Pancreas (tissue), 10 donors: ENCODE measurements at regions not wholly inside any gene's neighbourhood (a gene's known extent, or its start where the extent isn't known, plus 50 kb on each side); places are given as distances from the start of the nearest gene placed in this dataset.

Source experiments
- ATAC-seq, 4 donors: fragments of 200-7000 bp; cut with Tn5 transposase; one replicate each; pipeline versions ENCODE4 v1.8.0 to v1.9.1; 2020; ENCODE audit warnings: mild to moderate bottlenecking in 4 of 4, moderate library complexity in 4 of 4
- DNase-seq, 6 donors: peaks; one replicate each; pipeline ENCODE4 v3.0.0-alpha.2; 2020
- FAIRE-seq: peaks from 2 replicates; lab custom pipeline; 2012; peaks lifted over from hg19 to GRCh38; lab: Jason Lieb, UNC
- H3K27ac ChIP-seq, 4 donors: fragments of 200-600 bp; sonication (generic); 1 replicate in 3 of 4; 2 replicates in 1 of 4; pipeline versions ENCODE4 v1.5.0 to v1.8.0; 2020
- H3K27me3 ChIP-seq, 4 donors: fragments of 200-600 bp; one replicate each; pipeline ENCODE4 v1.8.0; 2021
- H3K36me3 ChIP-seq, 3 donors: fragments of 200-600 bp; sonication (generic) in 1 of 3; one replicate each; pipeline versions ENCODE4 v1.5.0 to v1.8.0; 2020 to 2021
- H3K4me1 ChIP-seq, 3 donors: fragments of 200-600 bp; one replicate each; pipeline ENCODE4 v1.8.0; 2021
- H3K4me3 ChIP-seq, 4 donors: fragments of 200-600 bp; sonication (generic) in 2 of 4; one replicate each; pipeline versions ENCODE4 v1.5.0 to v1.8.0; 2020 to 2021
- H3K9me3 ChIP-seq, 4 donors: fragments of 200-600 bp; one replicate each; pipeline ENCODE4 v1.8.0; 2021
- WGBS, 2 donors: extraction: QIAGEN DNeasy Blood & Tissue Kit; methylation state at CpG; one replicate each; pipeline ENCODE4 v1.1.7; 2013; 5-methylcytosine and 5-hydroxymethylcytosine counted together
- intact Hi-C, 3 donors: fragments of 100-400 bp; cut with DNase I; formaldehyde crosslinking; loops; one replicate each; pipeline versions ENCODE4 v1.11.1 to v1.14.2; 2022
- TF ChIP-seq, protein P1 (sequence below), 4 donors: fragments of 200-600 bp; sonication (generic) in 3 of 4; IDR thresholded peaks; one replicate each; pipeline versions ENCODE4 v1.5.0 to v1.8.0; 2021; ENCODE audit warnings: antibody characterized with exemption in 4 of 4
- donor health status: healthy with polysubstance abuse.
- donor health status: DM: no; HTN: no; CAD: no; lungs with moderate emphysema.
- donor health status: DM: no; HTN: no; CAD: no.
- donor health status: control.
- donor health status: control.
- donor health status: Bipolar disorder and iron deficiency.
- donor health status: DM: yes; HTN: yes; CAD: no.
- donor health status: DM: no; HTN: no; CAD: no.
- donor health status: DM: no; HTN: no; CAD: no.
- donor health status: DM: yes; HTN: yes; CAD: no.

DNA sequence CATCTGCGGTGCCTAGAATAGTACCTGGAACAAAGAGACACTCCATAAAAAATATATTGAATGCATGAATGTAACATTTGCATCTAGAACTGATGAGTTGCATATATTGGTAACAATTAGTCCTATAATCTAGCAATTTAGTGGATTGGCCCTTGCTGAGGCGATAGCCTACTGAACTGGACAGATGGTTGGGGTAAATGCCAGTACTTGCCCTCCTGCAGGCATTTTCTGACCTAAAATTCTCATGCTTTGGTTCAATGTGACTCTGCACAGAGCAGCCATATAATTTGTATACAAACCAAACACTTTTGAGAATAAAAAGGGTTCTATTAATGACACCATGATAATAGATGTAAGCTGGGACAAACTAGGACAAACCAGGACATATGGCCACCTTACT is 313.6 kb downstream of the OLFM3 start:
- H3K4me3 ChIP-seq = no peak overlapping the region
- H3K27me3 ChIP-seq = no peaks in the 10 kb centered on the region
- no peaks in the 10 kb centered on the region for H3K9me3 ChIP-seq
- no peaks in the 10 kb centered on the region for H3K4me1 ChIP-seq
- no peaks in the 10 kb centered on the region for H3K36me3 ChIP-seq
- 63 to 73% methylated on average over 2 of the region's 2 CpGs for WGBS, 2 donors
- no peak for DNase-seq
- H3K27ac ChIP-seq = no peak overlapping the region
- intact Hi-C loops = no loop called here
- ATAC-seq = no peak
- FAIRE-seq = no peak
- TF ChIP-seq, protein P1, sequence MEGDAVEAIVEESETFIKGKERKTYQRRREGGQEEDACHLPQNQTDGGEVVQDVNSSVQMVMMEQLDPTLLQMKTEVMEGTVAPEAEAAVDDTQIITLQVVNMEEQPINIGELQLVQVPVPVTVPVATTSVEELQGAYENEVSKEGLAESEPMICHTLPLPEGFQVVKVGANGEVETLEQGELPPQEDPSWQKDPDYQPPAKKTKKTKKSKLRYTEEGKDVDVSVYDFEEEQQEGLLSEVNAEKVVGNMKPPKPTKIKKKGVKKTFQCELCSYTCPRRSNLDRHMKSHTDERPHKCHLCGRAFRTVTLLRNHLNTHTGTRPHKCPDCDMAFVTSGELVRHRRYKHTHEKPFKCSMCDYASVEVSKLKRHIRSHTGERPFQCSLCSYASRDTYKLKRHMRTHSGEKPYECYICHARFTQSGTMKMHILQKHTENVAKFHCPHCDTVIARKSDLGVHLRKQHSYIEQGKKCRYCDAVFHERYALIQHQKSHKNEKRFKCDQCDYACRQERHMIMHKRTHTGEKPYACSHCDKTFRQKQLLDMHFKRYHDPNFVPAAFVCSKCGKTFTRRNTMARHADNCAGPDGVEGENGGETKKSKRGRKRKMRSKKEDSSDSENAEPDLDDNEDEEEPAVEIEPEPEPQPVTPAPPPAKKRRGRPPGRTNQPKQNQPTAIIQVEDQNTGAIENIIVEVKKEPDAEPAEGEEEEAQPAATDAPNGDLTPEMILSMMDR (IDR thresholded peaks at IDR 0.05) = no peak

DNA sequence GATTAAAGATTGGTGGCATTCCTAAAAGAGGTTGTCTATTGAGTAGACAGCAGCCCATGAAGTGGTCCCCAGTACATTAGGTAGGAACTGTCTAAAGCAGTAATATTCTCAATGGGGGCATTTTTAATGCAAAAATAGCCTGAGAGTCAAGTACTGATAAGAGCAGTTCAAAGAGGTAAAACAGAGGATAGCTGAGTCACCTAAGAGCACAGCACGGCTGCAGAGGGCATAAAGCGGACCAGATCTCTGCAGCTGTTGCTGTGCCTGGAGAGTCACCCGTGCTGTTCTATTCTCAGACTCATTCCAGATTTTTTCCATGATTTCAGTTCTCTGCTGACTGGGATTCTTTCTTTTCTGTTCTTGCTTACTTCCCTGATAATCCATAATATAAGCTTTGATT is 313.2 kb downstream of the OLFM3 start:
- intact Hi-C loops = no loop called here
- no peaks in the 10 kb centered on the region for H3K4me1 ChIP-seq

DNA sequence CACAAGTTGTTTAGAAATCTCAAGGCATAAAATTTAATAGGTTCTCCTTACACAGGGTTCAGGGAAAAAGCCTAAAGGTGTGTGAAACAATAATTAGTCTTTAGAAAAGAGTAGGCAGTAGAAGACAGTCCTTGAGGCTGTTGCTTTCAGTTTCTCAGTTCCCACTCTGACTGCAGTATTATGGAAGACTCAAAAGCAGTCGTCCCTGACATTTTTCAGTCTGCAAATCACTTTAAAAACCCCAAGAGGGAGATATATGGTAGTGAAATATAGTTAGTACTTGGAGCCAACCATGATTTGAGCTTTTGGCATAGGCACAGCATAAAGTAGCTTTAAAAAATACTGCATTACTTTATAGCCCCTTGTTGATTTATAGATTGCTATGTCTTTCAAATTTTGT is 299.7 kb downstream of the OLFM3 start:
- no peak for ATAC-seq
- intact Hi-C loops = no loop called here
- no peaks in the 10 kb centered on the region for H3K36me3 ChIP-seq
- WGBS, 2 donors = 7 to 8% methylated on average over 1 of the region's 1 CpG
- FAIRE-seq = no peak
- no peaks in the 10 kb centered on the region for H3K27me3 ChIP-seq
- H3K4me3 ChIP-seq = no peak overlapping the region
- no peak overlapping the region for H3K27ac ChIP-seq
- TF ChIP-seq, protein P1 (IDR thresholded peaks at IDR 0.05) = no peak
- no peaks in the 10 kb centered on the region for H3K9me3 ChIP-seq
- DNase-seq = no peak
- no peaks in the 10 kb centered on the region for H3K4me1 ChIP-seq

More for the DNA sequence above, 313.2 kb downstream of the OLFM3 start:
- DNase-seq (no peak), ATAC-seq (no peak), FAIRE-seq (no peak)
- H3K9me3 ChIP-seq = no peaks in the 10 kb centered on the region
- no peaks in the 10 kb centered on the region for H3K27me3 ChIP-seq
- TF ChIP-seq, protein P1 (IDR thresholded peaks at IDR 0.05) = no peak
- H3K36me3 ChIP-seq = no peaks in the 10 kb centered on the region
- H3K27ac ChIP-seq = no peak overlapping the region
- 32 to 57% methylated on average over 3 of the region's 3 CpGs for WGBS, 2 donors
- H3K4me3 ChIP-seq = no peak overlapping the region

DNA sequence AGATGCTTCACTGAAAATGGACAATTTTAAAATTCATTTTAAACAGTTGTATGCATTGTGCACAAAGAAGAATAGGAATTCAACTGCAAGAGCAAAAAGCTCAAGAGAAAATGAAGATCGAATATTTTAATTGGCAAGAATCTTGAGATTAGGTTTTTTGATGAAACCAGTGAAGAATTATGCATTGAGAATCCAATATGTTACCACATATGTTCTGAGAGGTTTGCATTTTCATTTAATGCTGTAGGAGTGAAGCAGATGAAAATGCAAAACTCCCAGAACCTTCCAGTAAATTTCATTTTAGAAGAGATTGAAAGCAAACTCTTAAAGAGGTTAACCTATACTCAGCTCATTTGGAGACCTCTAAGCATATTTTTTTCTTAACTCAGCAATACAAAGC is 298.0 kb downstream of the OLFM3 start:
- Histone ChIP-seq H3K36me3 (no peaks in the 10 kb centered on the region), H3K4me3 (no peak overlapping the region), H3K9me3 (no peaks in the 10 kb centered on the region), H3K4me1 (no peaks in the 10 kb centered on the region), H3K27me3 (no peaks in the 10 kb centered on the region), H3K27ac (no peak overlapping the region)
- ATAC-seq = no peak
- 46 to 65% methylated on average over 1 of the region's 1 CpG for WGBS, 2 donors
- FAIRE-seq = no peak
- intact Hi-C loops = no loop called here
- no peak for DNase-seq
- TF ChIP-seq, protein P1 (IDR thresholded peaks at IDR 0.05) = no peak

DNA sequence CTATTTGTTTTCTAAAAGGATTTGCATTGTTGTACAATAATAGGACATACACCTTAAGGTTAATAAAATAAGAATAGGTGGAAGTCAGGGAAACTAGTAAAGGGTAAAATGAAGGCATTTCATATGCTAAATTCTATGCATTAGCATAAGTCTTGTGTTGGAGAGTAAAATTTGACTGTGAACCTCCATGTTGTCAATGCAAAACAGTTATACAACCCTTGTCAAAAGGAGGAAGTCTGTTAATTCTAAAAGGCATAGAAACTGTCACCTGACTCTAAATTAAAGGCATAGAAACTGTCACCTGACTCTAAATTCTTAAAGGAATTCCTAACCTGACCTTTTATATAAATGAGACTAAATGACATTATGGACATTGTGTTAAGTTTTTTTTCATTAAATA is 291.8 kb downstream of the OLFM3 start:
- H3K36me3 ChIP-seq = no peaks in the 10 kb centered on the region
- no peak overlapping the region for H3K27ac ChIP-seq
- intact Hi-C loops = no loop called here
- TF ChIP-seq, protein P1 (IDR thresholded peaks at IDR 0.05) = no peak
- DNase-seq (no peak), ATAC-seq (no peak), FAIRE-seq (no peak)
- H3K4me3 ChIP-seq = no peak overlapping the region
- no peaks in the 10 kb centered on the region for H3K4me1 ChIP-seq
- H3K9me3 ChIP-seq = no peaks in the 10 kb centered on the region
- H3K27me3 ChIP-seq = no peaks in the 10 kb centered on the region
